Stomach (tissue), 4 donors: ENCODE measurements at regions not wholly inside any gene's neighbourhood (a gene's known extent, or its start where the extent isn't known, plus 50 kb on each side); places are given as distances from the start of the nearest gene placed in this dataset.

ENCODE experiments used
- EP300 ChIP-seq: sonication (generic); formaldehyde crosslinking; IDR thresholded peaks from one replicate; pipeline ENCODE4 v1.6.1; 2017; ENCODE audit warnings: antibody characterized with exemption
- POLR2A ChIP-seq, 4 donors: fragments of 450-650 bp; IDR thresholded peaks; one replicate each; pipeline ENCODE4 v1.6.1; 2016; ENCODE audit warnings: antibody characterized with exemption in 4 of 4, control low read depth in 2 of 4, mild to moderate bottlenecking in 1 of 4, moderate library complexity in 1 of 4
- POLR2AphosphoS5 ChIP-seq, 3 donors: sonication (generic); formaldehyde crosslinking; IDR thresholded peaks; one replicate each; pipeline ENCODE4 v1.6.1; 2016; ENCODE audit warnings: antibody characterized with exemption in 3 of 3
- TF ChIP-seq, protein P1 (sequence below), 7 experiments: fragments of 450-650 bp in 4 of 7; fragments of 200-600 bp in 3 of 7; sonication (generic) in 3 of 7; IDR thresholded peaks; one replicate each; pipeline ENCODE4 v1.5.1; 2016 to 2019; ENCODE audit warnings: antibody characterized with exemption in 7 of 7, control low read depth in 2 of 7, mild to moderate bottlenecking in 1 of 7

DNA sequence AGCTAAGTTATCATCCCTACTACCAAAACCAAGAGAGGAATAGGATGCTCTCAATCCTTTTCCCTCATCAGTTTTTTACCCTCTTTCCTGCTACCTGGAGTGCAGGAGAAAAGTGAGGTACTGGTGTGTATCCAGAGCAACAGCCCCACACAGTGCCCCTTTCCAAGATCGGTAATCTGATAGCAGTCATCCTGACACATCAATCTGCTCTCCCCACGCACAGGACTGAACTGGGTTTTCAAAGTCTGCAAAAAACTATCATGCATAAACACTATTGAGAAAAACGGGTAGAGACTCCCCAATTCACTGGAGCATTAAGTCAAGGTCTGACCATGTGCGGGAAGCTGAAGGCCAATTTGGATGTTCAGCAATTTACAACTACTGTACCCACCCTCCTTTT lies 284.8 kb downstream of the RBM26 start:
- TF ChIP-seq EP300 (no peak), POLR2AphosphoS5 (IDR thresholded peaks at IDR 0.05) (no peak), POLR2A (IDR thresholded peaks at IDR 0.05) (no peak)
- TF ChIP-seq, protein P1, sequence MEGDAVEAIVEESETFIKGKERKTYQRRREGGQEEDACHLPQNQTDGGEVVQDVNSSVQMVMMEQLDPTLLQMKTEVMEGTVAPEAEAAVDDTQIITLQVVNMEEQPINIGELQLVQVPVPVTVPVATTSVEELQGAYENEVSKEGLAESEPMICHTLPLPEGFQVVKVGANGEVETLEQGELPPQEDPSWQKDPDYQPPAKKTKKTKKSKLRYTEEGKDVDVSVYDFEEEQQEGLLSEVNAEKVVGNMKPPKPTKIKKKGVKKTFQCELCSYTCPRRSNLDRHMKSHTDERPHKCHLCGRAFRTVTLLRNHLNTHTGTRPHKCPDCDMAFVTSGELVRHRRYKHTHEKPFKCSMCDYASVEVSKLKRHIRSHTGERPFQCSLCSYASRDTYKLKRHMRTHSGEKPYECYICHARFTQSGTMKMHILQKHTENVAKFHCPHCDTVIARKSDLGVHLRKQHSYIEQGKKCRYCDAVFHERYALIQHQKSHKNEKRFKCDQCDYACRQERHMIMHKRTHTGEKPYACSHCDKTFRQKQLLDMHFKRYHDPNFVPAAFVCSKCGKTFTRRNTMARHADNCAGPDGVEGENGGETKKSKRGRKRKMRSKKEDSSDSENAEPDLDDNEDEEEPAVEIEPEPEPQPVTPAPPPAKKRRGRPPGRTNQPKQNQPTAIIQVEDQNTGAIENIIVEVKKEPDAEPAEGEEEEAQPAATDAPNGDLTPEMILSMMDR (IDR thresholded peaks at IDR 0.05) = no peak
